Lower lobe of right lung (tissue), 2 donors: ENCODE measurements at regions not wholly inside any gene's neighbourhood (a gene's known extent, or its start where the extent isn't known, plus 50 kb on each side); places are given as distances from the start of the nearest gene placed in this dataset.

ENCODE experiments used
- ATAC-seq, 2 donors: fragments of 200-7000 bp; cut with Tn5 transposase; one replicate each; pipeline ENCODE4 v1.9.1; 2020 to 2022; ENCODE audit warnings: mild to moderate bottlenecking in 2 of 2, moderate library complexity in 2 of 2
- DNase-seq: peaks from one replicate; pipeline ENCODE4 v3.0.0-alpha.2; 2020
- H3K27ac ChIP-seq: fragments of 200-600 bp; one replicate; pipeline ENCODE4 v1.8.0; 2022
- H3K27me3 ChIP-seq: fragments of 200-600 bp; one replicate; pipeline ENCODE4 v1.8.0; 2022; ENCODE audit warnings: low read depth
- H3K36me3 ChIP-seq: fragments of 200-600 bp; one replicate; pipeline ENCODE4 v1.8.0; 2022; ENCODE audit warnings: mild to moderate bottlenecking
- H3K4me1 ChIP-seq: fragments of 200-600 bp; one replicate; pipeline ENCODE4 v1.8.0; 2022
- H3K4me3 ChIP-seq: fragments of 200-600 bp; one replicate; pipeline ENCODE4 v1.8.0; 2022; ENCODE audit warnings: mild to moderate bottlenecking
- H3K9me3 ChIP-seq: fragments of 200-600 bp; one replicate; pipeline ENCODE4 v1.8.0; 2022
- CTCF ChIP-seq: fragments of 200-600 bp; IDR thresholded peaks from one replicate; pipeline ENCODE4 v1.8.0; 2022; ENCODE audit warnings: antibody characterized with exemption, mild to moderate bottlenecking
- intact Hi-C: fragments of 100-400 bp; cut with DNase I; formaldehyde crosslinking; loops from one replicate; pipeline ENCODE4 v1.11.0; 2022
- donor health status: DM: no; HTN: yes; CAD: no; lungs with severe emphysema.

GRCh38 chr9:85258823-85259370 is 482.9 kb downstream of the AGTPBP1 start:
- intact Hi-C loops, result no loop called here
- ATAC-seq, result peak; percentile 56 to 81
- Histone ChIP-seq H3K4me3 (no peak overlapping the region), H3K36me3 (no peaks in the 10 kb centered on the region), H3K27me3 (no peaks in the 10 kb centered on the region), H3K27ac (no peak overlapping the region), H3K4me1 (no peaks in the 10 kb centered on the region), H3K9me3 (no peaks in the 10 kb centered on the region)
- TF ChIP-seq CTCF, result peak; percentile 52
- DNase-seq, result no peak

GRCh38 chr9:85258236-85258635 is 483.5 kb downstream of the AGTPBP1 start:
- no peak for DNase-seq
- Histone ChIP-seq H3K27me3 (no peaks in the 10 kb centered on the region), H3K27ac (no peak overlapping the region), H3K4me3 (no peak overlapping the region), H3K4me1 (no peaks in the 10 kb centered on the region), H3K9me3 (no peaks in the 10 kb centered on the region), H3K36me3 (no peaks in the 10 kb centered on the region)
- TF ChIP-seq CTCF, result no peak
- ATAC-seq, result no peak
- intact Hi-C loops, result no loop called here

GRCh38 chr9:85249313-85249621 is 492.5 kb downstream of the AGTPBP1 start:
- intact Hi-C loops, result no loop called here
- DNase-seq (no peak), ATAC-seq (no peak)

GRCh38 chr9:85248514-85249312 is 493.0 kb downstream of the AGTPBP1 start:
- no peaks in the 10 kb centered on the region for H3K9me3 ChIP-seq
- intact Hi-C loops, result no loop called here
- no peak overlapping the region for H3K4me3 ChIP-seq
- no peaks in the 10 kb centered on the region for H3K27me3 ChIP-seq
- no peak for ATAC-seq
- no peaks in the 10 kb centered on the region for H3K36me3 ChIP-seq
- no peak for TF ChIP-seq CTCF
- DNase-seq, result no peak
- no peak overlapping the region for H3K27ac ChIP-seq
- H3K4me1 ChIP-seq, result no peaks in the 10 kb centered on the region

More at GRCh38 chr9:85249313-85249621, 492.5 kb downstream of the AGTPBP1 start:
- no peak for TF ChIP-seq CTCF
- H3K36me3 ChIP-seq, result no peaks in the 10 kb centered on the region
- no peak overlapping the region for H3K27ac ChIP-seq
- H3K9me3 ChIP-seq, result no peaks in the 10 kb centered on the region
- no peaks in the 10 kb centered on the region for H3K4me1 ChIP-seq
- no peak overlapping the region for H3K4me3 ChIP-seq
- no peaks in the 10 kb centered on the region for H3K27me3 ChIP-seq

GRCh38 chr9:85246541-85246940 is 495.2 kb downstream of the AGTPBP1 start:
- no peaks in the 10 kb centered on the region for H3K4me1 ChIP-seq
- H3K4me3 ChIP-seq, result no peak overlapping the region
- H3K9me3 ChIP-seq, result no peaks in the 10 kb centered on the region
- H3K36me3 ChIP-seq, result no peaks in the 10 kb centered on the region
- intact Hi-C loops, result no loop called here
- no peaks in the 10 kb centered on the region for H3K27me3 ChIP-seq
- ATAC-seq (no peak), DNase-seq (no peak)
- TF ChIP-seq CTCF, result no peak
- H3K27ac ChIP-seq, result no peak overlapping the region
